ENCODE measurements at regions not wholly inside any gene's neighbourhood (a gene's known extent, or its start where the extent isn't known, plus 50 kb on each side); places are given as distances from the start of the nearest gene placed in this dataset.

DNA sequence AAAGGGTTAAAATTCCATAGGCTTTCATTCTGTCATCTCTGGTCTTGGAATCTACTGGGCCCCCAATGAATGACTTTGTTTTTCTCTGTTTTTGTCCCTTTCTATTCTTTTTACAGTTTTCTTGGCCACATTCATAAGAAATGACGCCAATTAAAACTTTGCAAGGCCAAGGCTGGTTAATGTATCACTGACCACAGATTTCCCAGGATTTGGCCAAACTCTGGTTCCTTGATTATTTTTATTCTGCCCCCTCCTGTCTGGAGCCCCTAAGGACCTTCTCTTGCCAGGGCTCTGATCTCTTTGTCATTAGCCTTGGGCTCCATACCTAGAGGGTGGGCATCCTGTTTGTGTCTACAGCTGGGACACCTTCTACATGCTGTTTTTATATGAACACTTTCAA lies 388.9 kb upstream of the PAPPA start:
- no peak for ATAC-seq (ENCODE audit: low read depth)
- Histone ChIP-seq H3K27me3 (ENCODE audit: insufficient read depth, poor library complexity, severe bottlenecking) (no peaks in the 10 kb centered on the region), H3K9me3 (ENCODE audit: severe bottlenecking) (no peaks in the 10 kb centered on the region), H3K4me1 (ENCODE audit: insufficient read depth, poor library complexity, severe bottlenecking) (no peaks in the 10 kb centered on the region), H3K36me3 (ENCODE audit: low read depth) (no peaks in the 10 kb centered on the region), H3K27ac (ENCODE audit: poor library complexity, severe bottlenecking) (no peak overlapping the region), H3K4me3 (ENCODE audit: severe bottlenecking) (no peak overlapping the region)
- TF ChIP-seq, protein P1, sequence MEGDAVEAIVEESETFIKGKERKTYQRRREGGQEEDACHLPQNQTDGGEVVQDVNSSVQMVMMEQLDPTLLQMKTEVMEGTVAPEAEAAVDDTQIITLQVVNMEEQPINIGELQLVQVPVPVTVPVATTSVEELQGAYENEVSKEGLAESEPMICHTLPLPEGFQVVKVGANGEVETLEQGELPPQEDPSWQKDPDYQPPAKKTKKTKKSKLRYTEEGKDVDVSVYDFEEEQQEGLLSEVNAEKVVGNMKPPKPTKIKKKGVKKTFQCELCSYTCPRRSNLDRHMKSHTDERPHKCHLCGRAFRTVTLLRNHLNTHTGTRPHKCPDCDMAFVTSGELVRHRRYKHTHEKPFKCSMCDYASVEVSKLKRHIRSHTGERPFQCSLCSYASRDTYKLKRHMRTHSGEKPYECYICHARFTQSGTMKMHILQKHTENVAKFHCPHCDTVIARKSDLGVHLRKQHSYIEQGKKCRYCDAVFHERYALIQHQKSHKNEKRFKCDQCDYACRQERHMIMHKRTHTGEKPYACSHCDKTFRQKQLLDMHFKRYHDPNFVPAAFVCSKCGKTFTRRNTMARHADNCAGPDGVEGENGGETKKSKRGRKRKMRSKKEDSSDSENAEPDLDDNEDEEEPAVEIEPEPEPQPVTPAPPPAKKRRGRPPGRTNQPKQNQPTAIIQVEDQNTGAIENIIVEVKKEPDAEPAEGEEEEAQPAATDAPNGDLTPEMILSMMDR (IDR thresholded peaks at IDR 0.05; ENCODE audit: poor library complexity, severe bottlenecking): no peak
- no peak for DNase-seq (ENCODE audit: low spot score)

DNA sequence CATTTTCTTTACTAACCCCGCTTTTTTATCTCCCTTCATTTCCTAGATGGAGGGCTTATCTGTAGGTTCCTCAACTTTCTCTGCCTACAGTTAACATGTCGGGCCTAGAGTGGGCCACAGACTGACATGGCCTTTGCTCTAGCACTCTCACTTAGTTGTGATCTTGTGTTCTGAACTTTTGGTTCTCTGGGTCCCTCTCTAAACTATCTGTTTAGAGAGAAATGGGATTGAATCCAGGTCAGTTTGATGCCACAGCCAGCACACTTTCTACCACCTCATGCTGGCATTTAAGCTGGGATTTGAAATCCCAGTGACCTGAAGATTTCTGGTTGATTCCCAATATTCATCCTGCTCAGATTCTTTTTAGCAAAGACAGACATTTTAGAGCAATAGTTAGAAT lies 388.5 kb upstream of the PAPPA start:
- ATAC-seq (ENCODE audit: low read depth) (no peak), DNase-seq (ENCODE audit: low spot score) (no peak)
- Histone ChIP-seq H3K4me1 (ENCODE audit: insufficient read depth, poor library complexity, severe bottlenecking) (no peaks in the 10 kb centered on the region), H3K9me3 (ENCODE audit: severe bottlenecking) (no peaks in the 10 kb centered on the region), H3K36me3 (ENCODE audit: low read depth) (no peaks in the 10 kb centered on the region), H3K27me3 (ENCODE audit: insufficient read depth, poor library complexity, severe bottlenecking) (no peaks in the 10 kb centered on the region), H3K4me3 (ENCODE audit: severe bottlenecking) (no peak overlapping the region), H3K27ac (ENCODE audit: poor library complexity, severe bottlenecking) (no peak overlapping the region)
- TF ChIP-seq, protein P1 (IDR thresholded peaks at IDR 0.05; ENCODE audit: poor library complexity, severe bottlenecking): no peak

DNA sequence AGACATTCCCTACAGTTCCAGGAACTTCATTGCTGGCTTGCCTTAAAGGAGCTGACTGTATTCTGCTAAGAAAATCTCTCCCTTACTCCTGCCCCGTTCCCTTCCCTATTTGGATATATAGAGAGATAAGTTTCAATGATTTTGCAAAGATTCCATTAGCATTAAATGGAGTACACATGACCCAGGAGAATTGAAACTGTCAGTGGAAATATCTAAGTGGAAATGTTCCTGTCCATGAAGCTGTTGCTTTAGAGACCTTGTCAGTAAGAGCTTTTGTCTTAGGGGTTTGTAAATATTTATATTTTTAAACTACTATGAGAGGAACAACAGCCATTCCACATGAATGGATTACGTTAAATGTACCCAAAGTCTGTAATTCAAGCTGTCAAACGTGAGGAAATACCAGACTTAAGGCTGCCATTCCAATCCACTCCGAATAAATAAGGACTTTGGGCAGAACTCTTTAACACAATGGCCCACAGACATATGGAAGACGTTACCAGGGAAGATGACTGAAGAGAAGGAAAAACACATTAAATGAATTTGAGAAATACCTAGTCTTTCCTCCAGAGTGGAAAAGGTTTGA lies 387.1 kb upstream of the PAPPA start:
- ATAC-seq (ENCODE audit: low read depth) (no peak), DNase-seq (ENCODE audit: low spot score) (no peak)
- no peaks in the 10 kb centered on the region for H3K36me3 ChIP-seq (ENCODE audit: low read depth)
- TF ChIP-seq, protein P1 (IDR thresholded peaks at IDR 0.05; ENCODE audit: poor library complexity, severe bottlenecking): no peak
- H3K4me3 ChIP-seq (ENCODE audit: severe bottlenecking): no peak overlapping the region
- H3K27ac ChIP-seq (ENCODE audit: poor library complexity, severe bottlenecking): no peak overlapping the region
- no peaks in the 10 kb centered on the region for H3K9me3 ChIP-seq (ENCODE audit: severe bottlenecking)
- H3K4me1 ChIP-seq (ENCODE audit: insufficient read depth, poor library complexity, severe bottlenecking): no peaks in the 10 kb centered on the region
- no peaks in the 10 kb centered on the region for H3K27me3 ChIP-seq (ENCODE audit: insufficient read depth, poor library complexity, severe bottlenecking)

DNA sequence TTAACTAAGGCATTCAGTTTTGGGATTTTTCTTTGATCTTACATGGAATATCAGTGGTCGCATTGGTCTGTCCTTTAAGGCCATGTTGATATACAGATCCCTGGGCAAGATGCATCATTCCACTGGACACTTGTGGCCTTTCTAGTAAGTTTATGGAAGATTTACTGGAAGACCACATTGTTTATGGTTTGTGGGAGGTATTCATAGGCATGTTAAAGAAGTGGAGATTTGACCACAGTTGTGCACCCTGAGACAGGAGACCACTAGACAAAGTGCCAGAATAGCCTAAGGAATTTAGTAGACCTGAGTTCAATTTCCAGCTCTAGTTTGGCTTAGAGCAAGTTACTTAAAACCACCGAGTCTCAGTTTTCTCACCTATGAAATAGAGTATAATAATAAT lies 383.1 kb upstream of the PAPPA start:
- no peaks in the 10 kb centered on the region for H3K4me1 ChIP-seq (ENCODE audit: insufficient read depth, poor library complexity, severe bottlenecking)
- no peak for ATAC-seq (ENCODE audit: low read depth)
- TF ChIP-seq, protein P1 (IDR thresholded peaks at IDR 0.05; ENCODE audit: poor library complexity, severe bottlenecking): no peak
- no peaks in the 10 kb centered on the region for H3K36me3 ChIP-seq (ENCODE audit: low read depth)
- no peak for DNase-seq (ENCODE audit: low spot score)
- no peaks in the 10 kb centered on the region for H3K27me3 ChIP-seq (ENCODE audit: insufficient read depth, poor library complexity, severe bottlenecking)
- no peaks in the 10 kb centered on the region for H3K9me3 ChIP-seq (ENCODE audit: severe bottlenecking)
- H3K4me3 ChIP-seq (ENCODE audit: severe bottlenecking): no peak overlapping the region
- H3K27ac ChIP-seq (ENCODE audit: poor library complexity, severe bottlenecking): no peak overlapping the region

DNA sequence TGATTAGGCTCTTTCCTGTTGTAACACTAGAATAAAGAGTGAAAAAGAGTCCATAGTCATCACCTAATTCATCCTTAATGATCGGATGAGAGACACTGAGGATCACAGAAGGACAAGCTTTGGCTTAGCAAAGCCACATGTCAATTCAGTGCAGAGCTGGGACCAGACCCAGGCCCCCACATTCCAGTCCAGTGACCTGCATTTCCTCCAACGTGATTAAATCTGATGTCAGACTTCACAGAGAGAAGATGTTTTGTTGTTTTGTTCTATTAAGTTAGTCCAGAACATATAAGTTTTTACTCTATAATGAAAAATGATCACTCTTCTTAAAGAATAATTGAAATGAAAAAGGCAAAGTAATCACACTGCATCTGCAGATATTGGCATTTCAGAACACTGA lies 377.9 kb upstream of the PAPPA start:
- TF ChIP-seq, protein P1 (IDR thresholded peaks at IDR 0.05; ENCODE audit: poor library complexity, severe bottlenecking): no peak

More for the DNA sequence above, 377.9 kb upstream of the PAPPA start:
- Histone ChIP-seq H3K36me3 (ENCODE audit: low read depth) (no peaks in the 10 kb centered on the region), H3K27me3 (ENCODE audit: insufficient read depth, poor library complexity, severe bottlenecking) (no peaks in the 10 kb centered on the region), H3K9me3 (ENCODE audit: severe bottlenecking) (no peaks in the 10 kb centered on the region), H3K4me1 (ENCODE audit: insufficient read depth, poor library complexity, severe bottlenecking) (no peaks in the 10 kb centered on the region), H3K27ac (ENCODE audit: poor library complexity, severe bottlenecking) (no peak overlapping the region), H3K4me3 (ENCODE audit: severe bottlenecking) (no peak overlapping the region)
- DNase-seq (ENCODE audit: low spot score) (no peak), ATAC-seq (ENCODE audit: low read depth) (no peak)
